ENCODE measurements at regions not wholly inside any gene's neighbourhood (a gene's known extent, or its start where the extent isn't known, plus 50 kb on each side); places are given as distances from the start of the nearest gene placed in this dataset.

DNA sequence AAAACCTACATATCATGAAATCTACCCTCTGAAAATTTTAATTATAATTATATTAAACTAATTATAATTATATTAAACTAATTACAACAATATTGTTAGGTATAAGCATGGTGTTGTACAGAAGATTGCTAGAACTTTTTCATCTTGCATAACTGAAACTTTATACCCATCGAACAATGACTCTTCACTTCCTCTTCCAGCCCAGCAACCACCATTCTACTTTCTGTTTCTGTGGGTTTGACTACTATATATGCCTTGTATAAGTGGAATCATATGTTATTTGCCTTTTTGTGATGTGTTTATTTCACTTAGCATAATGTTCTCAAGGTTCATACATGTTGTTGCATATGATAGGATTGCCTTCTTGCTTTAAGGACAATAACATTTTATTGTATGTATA lies 274.2 kb upstream of the CCNH start:
- TF ChIP-seq, protein P1, sequence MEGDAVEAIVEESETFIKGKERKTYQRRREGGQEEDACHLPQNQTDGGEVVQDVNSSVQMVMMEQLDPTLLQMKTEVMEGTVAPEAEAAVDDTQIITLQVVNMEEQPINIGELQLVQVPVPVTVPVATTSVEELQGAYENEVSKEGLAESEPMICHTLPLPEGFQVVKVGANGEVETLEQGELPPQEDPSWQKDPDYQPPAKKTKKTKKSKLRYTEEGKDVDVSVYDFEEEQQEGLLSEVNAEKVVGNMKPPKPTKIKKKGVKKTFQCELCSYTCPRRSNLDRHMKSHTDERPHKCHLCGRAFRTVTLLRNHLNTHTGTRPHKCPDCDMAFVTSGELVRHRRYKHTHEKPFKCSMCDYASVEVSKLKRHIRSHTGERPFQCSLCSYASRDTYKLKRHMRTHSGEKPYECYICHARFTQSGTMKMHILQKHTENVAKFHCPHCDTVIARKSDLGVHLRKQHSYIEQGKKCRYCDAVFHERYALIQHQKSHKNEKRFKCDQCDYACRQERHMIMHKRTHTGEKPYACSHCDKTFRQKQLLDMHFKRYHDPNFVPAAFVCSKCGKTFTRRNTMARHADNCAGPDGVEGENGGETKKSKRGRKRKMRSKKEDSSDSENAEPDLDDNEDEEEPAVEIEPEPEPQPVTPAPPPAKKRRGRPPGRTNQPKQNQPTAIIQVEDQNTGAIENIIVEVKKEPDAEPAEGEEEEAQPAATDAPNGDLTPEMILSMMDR (IDR thresholded peaks at IDR 0.05; ENCODE audit: low read depth, low read length) = no peak
- TF ChIP-seq POLR2A (IDR thresholded peaks at IDR 0.05; ENCODE audit: extremely low read depth, insufficient read length) = no peak
- TF ChIP-seq, protein P2, sequence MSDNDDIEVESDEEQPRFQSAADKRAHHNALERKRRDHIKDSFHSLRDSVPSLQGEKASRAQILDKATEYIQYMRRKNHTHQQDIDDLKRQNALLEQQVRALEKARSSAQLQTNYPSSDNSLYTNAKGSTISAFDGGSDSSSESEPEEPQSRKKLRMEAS (IDR thresholded peaks at IDR 0.05; ENCODE audit: low read depth, low read length) = no peak
